Peyer's patch (tissue), 4 donors: ENCODE measurements at regions not wholly inside any gene's neighbourhood (a gene's known extent, or its start where the extent isn't known, plus 50 kb on each side); places are given as distances from the start of the nearest gene placed in this dataset.

Source experiments
- DNase-seq, 3 donors: peaks; one replicate each; pipeline ENCODE4 v3.0.0-alpha.2; 2017 to 2019
- H3K27ac ChIP-seq, 4 donors: fragments of 200-600 bp; sonication (generic); one replicate each; pipeline ENCODE4 v1.5.1; 2016 to 2019
- H3K27me3 ChIP-seq, 2 donors: fragments of 200-600 bp; sonication (generic); one replicate each; pipeline ENCODE4 v1.5.1; 2019
- H3K36me3 ChIP-seq, 3 donors: fragments of 200-600 bp; sonication (generic); one replicate each; pipeline ENCODE4 v1.5.1; 2016 to 2019
- H3K4me1 ChIP-seq, 4 donors: fragments of 200-600 bp; sonication (generic); one replicate each; pipeline ENCODE4 v1.5.1; 2016 to 2019
- H3K4me3 ChIP-seq, 4 donors: fragments of 200-600 bp; sonication (generic); 1 replicate in 3 of 4; 2 replicates in 1 of 4; pipeline ENCODE4 v1.5.1; 2016 to 2019; ENCODE audit warnings: mild to moderate bottlenecking in 1 of 4
- H3K9me3 ChIP-seq, 4 donors: fragments of 200-600 bp; sonication (generic); one replicate each; pipeline ENCODE4 v1.5.1; 2016 to 2019; ENCODE audit warnings: mild to moderate bottlenecking in 1 of 4
- CTCF ChIP-seq, 6 experiments: fragments of 450-650 bp in 4 of 6; fragments of 200-600 bp in 2 of 6; sonication (generic) in 1 of 6; IDR thresholded peaks; one replicate each; pipeline ENCODE4 v1.5.1; 2017 to 2019; ENCODE audit warnings: antibody characterized with exemption in 6 of 6, mild to moderate bottlenecking in 3 of 6, moderate library complexity in 1 of 6
- POLR2A ChIP-seq, 2 donors: fragments of 450-650 bp; IDR thresholded peaks; one replicate each; pipeline ENCODE4 v1.5.1; 2017; ENCODE audit warnings: antibody characterized with exemption in 2 of 2, mild to moderate bottlenecking in 2 of 2, moderate library complexity in 2 of 2

GRCh38 chr4:81769244-81769643 lies 297.5 kb upstream of the RASGEF1B start:
- no peak for TF ChIP-seq POLR2A (IDR thresholded peaks at IDR 0.05)
- no peak for TF ChIP-seq CTCF (IDR thresholded peaks at IDR 0.05)
- Histone ChIP-seq H3K9me3 (no peaks in the 10 kb centered on the region), H3K36me3 (no peaks in the 10 kb centered on the region), H3K27me3 (no peaks in the 10 kb centered on the region), H3K27ac (no peak overlapping the region), H3K4me1 (no peaks in the 10 kb centered on the region), H3K4me3 (no peak overlapping the region)
- DNase-seq, result no peak

GRCh38 chr4:81758574-81759264 lies 287.0 kb upstream of the RASGEF1B start:
- TF ChIP-seq POLR2A (IDR thresholded peaks at IDR 0.05) (no peak), CTCF (IDR thresholded peaks at IDR 0.05) (no peak)
- no peak for DNase-seq
- Histone ChIP-seq H3K4me1 (no peaks in the 10 kb centered on the region), H3K36me3 (no peaks in the 10 kb centered on the region), H3K27ac (no peak overlapping the region), H3K27me3 (no peaks in the 10 kb centered on the region), H3K4me3 (no peak overlapping the region), H3K9me3 (no peaks in the 10 kb centered on the region)

- no peak for DNase-seq
- Histone ChIP-seq H3K4me3 (no peak overlapping the region), H3K36me3 (no peaks in the 10 kb centered on the region), H3K27ac (no peak overlapping the region), H3K4me1 (no peaks in the 10 kb centered on the region), H3K27me3 (no peaks in the 10 kb centered on the region), H3K9me3 (no peaks in the 10 kb centered on the region)
- TF ChIP-seq CTCF (IDR thresholded peaks at IDR 0.05), result no peak
- TF ChIP-seq POLR2A (IDR thresholded peaks at IDR 0.05), result no peak
Measured at GRCh38 chr4:81757691-81758090, 286.0 kb upstream of the RASGEF1B start.

GRCh38 chr4:81756973-81757372 lies 285.3 kb upstream of the RASGEF1B start:
- Histone ChIP-seq H3K27me3 (no peaks in the 10 kb centered on the region), H3K36me3 (no peaks in the 10 kb centered on the region), H3K9me3 (no peaks in the 10 kb centered on the region), H3K4me1 (no peaks in the 10 kb centered on the region), H3K4me3 (no peak overlapping the region), H3K27ac (no peak overlapping the region)
- DNase-seq, result no peak
- TF ChIP-seq CTCF (IDR thresholded peaks at IDR 0.05) (no peak), POLR2A (IDR thresholded peaks at IDR 0.05) (no peak)

GRCh38 chr4:81756042-81756441 lies 284.3 kb upstream of the RASGEF1B start:
- no peak for TF ChIP-seq CTCF (IDR thresholded peaks at IDR 0.05)
- TF ChIP-seq POLR2A (IDR thresholded peaks at IDR 0.05), result no peak
- Histone ChIP-seq H3K4me1 (no peaks in the 10 kb centered on the region), H3K9me3 (no peaks in the 10 kb centered on the region), H3K27ac (no peak overlapping the region), H3K36me3 (no peaks in the 10 kb centered on the region), H3K4me3 (no peak overlapping the region), H3K27me3 (no peaks in the 10 kb centered on the region)
- no peak for DNase-seq

- no peak for DNase-seq
- Histone ChIP-seq H3K4me3 (no peak overlapping the region), H3K4me1 (no peaks in the 10 kb centered on the region), H3K36me3 (no peaks in the 10 kb centered on the region), H3K27ac (no peak overlapping the region), H3K27me3 (no peaks in the 10 kb centered on the region), H3K9me3 (no peaks in the 10 kb centered on the region)
- TF ChIP-seq CTCF (IDR thresholded peaks at IDR 0.05) (no peak), POLR2A (IDR thresholded peaks at IDR 0.05) (no peak)
Measured at GRCh38 chr4:81754169-81754568, 282.5 kb upstream of the RASGEF1B start.
